PC-3 (cell line): ENCODE measurements at regions not wholly inside any gene's neighbourhood (a gene's known extent, or its start where the extent isn't known, plus 50 kb on each side); places are given as distances from the start of the nearest gene placed in this dataset.
A peak's percentile ranks its signal among the peaks of the same experiment; 100 is the strongest.

Source experiments
- ATAC-seq: fragments of 200-7000 bp; cut with Tn5 transposase; 2 replicates; pipeline ENCODE4 v1.9.1; 2020; ENCODE audit warnings: mild to moderate bottlenecking, moderate library complexity
- BruUV-seq: library from RNA; stranded (reverse); fragments of 400-500 nt; replicated peaks from 2 replicates; lab custom pipeline; 2021; lab: Mats Ljungman, UMichigan
- CTCF ChIA-PET: fragments of 300-600 bp; sonication (Branson Sonifier 250); formaldehyde crosslinking; loops from one replicate; lab custom pipeline; 2022; ENCODE audit warnings: antibody characterized with exemption; lab: Charles Lee
- POLR2A ChIA-PET: fragments of 300-600 bp; sonication (Branson Sonifier 250); formaldehyde crosslinking; loops from one replicate; lab custom pipeline; 2022; ENCODE audit warnings: antibody characterized with exemption; ENCODE audit not compliant: unreplicated experiment; lab: Charles Lee
- DNase-seq: peaks from one replicate; pipeline ENCODE4 v3.0.0-alpha.2; 2015
- H2AFZ ChIP-seq: fragments of 300-600 bp; sonication (generic); 2 replicates; pipeline ENCODE4 v1.6.0; 2016; ENCODE audit warnings: antibody characterized with exemption, low read length
- H3F3A ChIP-seq: fragments of 300-600 bp; sonication (generic); one replicate; pipeline ENCODE4 v1.6.0; 2017; ENCODE audit warnings: antibody characterized with exemption, low read length, control low read depth, mild to moderate bottlenecking; ENCODE audit not compliant: unreplicated experiment
- H3K27ac ChIP-seq: fragments of 300-600 bp; sonication (generic); 2 replicates; pipeline ENCODE4 v1.5.1; 2016; ENCODE audit warnings: mild to moderate bottlenecking, low read length
- H3K27me3 ChIP-seq: fragments of 300-600 bp; sonication (generic); 2 replicates; pipeline ENCODE4 v1.6.1; 2016; ENCODE audit warnings: low read length, mixed read lengths
- H3K36me3 ChIP-seq: fragments of 300-600 bp; sonication (generic); 2 replicates; pipeline ENCODE4 v1.6.1; 2016; ENCODE audit warnings: low read depth, mixed run types, low read length, mixed read lengths
- H3K4me1 ChIP-seq: fragments of 300-600 bp; sonication (generic); 2 replicates; pipeline ENCODE4 v1.5.1; 2016; ENCODE audit warnings: low read length; ENCODE audit not compliant: insufficient read depth
- H3K4me2 ChIP-seq: fragments of 300-600 bp; sonication (generic); 2 replicates; pipeline ENCODE4 v1.6.0; 2016; ENCODE audit warnings: low read length
- H3K4me3 ChIP-seq: fragments of 300-600 bp; sonication (generic); 2 replicates; pipeline ENCODE4 v1.5.1; 2016; ENCODE audit warnings: mild to moderate bottlenecking, low read length, mixed read lengths
- H3K79me2 ChIP-seq: fragments of 300-600 bp; sonication (generic); 2 replicates; pipeline ENCODE4 v1.6.1; 2017; ENCODE audit warnings: low read length, mixed read lengths
- H3K9ac ChIP-seq: fragments of 300-600 bp; sonication (generic); 2 replicates; pipeline ENCODE4 v1.6.0; 2016; ENCODE audit warnings: mild to moderate bottlenecking, low read length
- H3K9me2 ChIP-seq: fragments of 300-600 bp; sonication (generic); replicated peaks from 2 replicates; pipeline ENCODE4 v1.6.1; 2016; ENCODE audit warnings: mixed run types, low read length, mixed read lengths
- H3K9me3 ChIP-seq: fragments of 300-600 bp; sonication (generic); 2 replicates; pipeline ENCODE4 v1.6.1; 2016; ENCODE audit warnings: low read length, mixed read lengths
- H4K20me1 ChIP-seq: fragments of 300-600 bp; sonication (generic); 2 replicates; pipeline ENCODE4 v1.6.1; 2016; ENCODE audit warnings: low read length, mixed read lengths
- CTCF ChIP-seq: fragments of 300-600 bp; sonication (generic); conservative IDR thresholded peaks from 2 replicates; pipeline ENCODE4 v1.5.1; 2017; ENCODE audit warnings: antibody characterized with exemption, low read depth, mild to moderate bottlenecking, low read length
- EZH2 ChIP-seq: fragments of 300-600 bp; sonication (generic); IDR thresholded peaks from one replicate; pipeline ENCODE4 v1.6.1; 2017; ENCODE audit warnings: antibody characterized with exemption, mild to moderate bottlenecking, low read length; ENCODE audit not compliant: unreplicated experiment
- EZH2phosphoT487 ChIP-seq: fragments of 300-600 bp; sonication (generic); IDR thresholded peaks from 2 replicates; pipeline ENCODE4 v1.6.1; 2018; ENCODE audit warnings: mild to moderate bottlenecking, antibody characterized with exemption, low read length, borderline replicate concordance
- intact Hi-C: fragments of 100-400 bp; cut with micrococcal nuclease; formaldehyde crosslinking; loops from 2 replicates; pipeline ENCODE4 v1.9.0; 2023

- Histone ChIP-seq H3K9ac (peak overlapping the region; percentile 32; the same call in 1 of the 2 replicates), H3K9me2 (no peaks in the 10 kb centered on the region), H4K20me1 (no peaks in the 10 kb centered on the region), H3K4me3 (no peak overlapping the region), H3K27ac (peak overlapping the region; percentile 55), H2AFZ (peak overlapping the region; percentile 58), H3K36me3 (no peaks in the 10 kb centered on the region), H3K27me3 (no peaks in the 10 kb centered on the region), H3K4me2 (peak overlapping the region; percentile 39), H3K9me3 (no peaks in the 10 kb centered on the region), H3K4me1 (peaks cover 11% of the 10 kb centered on the region), H3K79me2 (no peaks in the 10 kb centered on the region), H3F3A (no peaks in the 10 kb centered on the region)
- intact Hi-C loops: no loop called here
- ATAC-seq (peak; percentile 95), DNase-seq (peak; percentile 62)
- ChIA-PET POLR2A (interaction anchor here (0.6 kb wide), 1 partner anchor 219 kb away, joined by 3 read pairs; no protein-coding TSS in a partner anchor), CTCF (interaction anchor here (1.3 kb wide), 1 partner anchor 13 kb away, joined by 5 read pairs; no protein-coding TSS in a partner anchor)
- BruUV-seq: no TSS peak
- no peak for TF ChIP-seq EZH2
- no peak for TF ChIP-seq CTCF
- no peak for TF ChIP-seq EZH2phosphoT487
These were observed 157.0 kb upstream of the RAI14 start for GRCh38 chr5:34499001-34499734.

GRCh38 chr5:34500236-34500847 lies 155.8 kb upstream of the RAI14 start:
- Histone ChIP-seq H3K27me3 (no peaks in the 10 kb centered on the region), H3K9ac (no peak overlapping the region), H4K20me1 (no peaks in the 10 kb centered on the region), H3K4me1 (peaks cover 11% of the 10 kb centered on the region), H3K4me3 (no peak overlapping the region), H3K79me2 (no peaks in the 10 kb centered on the region), H3K9me2 (no peaks in the 10 kb centered on the region), H3K36me3 (no peaks in the 10 kb centered on the region), H2AFZ (no peak overlapping the region), H3K4me2 (no peak overlapping the region), H3K27ac (no peak overlapping the region), H3F3A (no peaks in the 10 kb centered on the region), H3K9me3 (no peaks in the 10 kb centered on the region)
- ChIA-PET POLR2A (interaction anchor here (0.7 kb wide), 1 partner anchor 85 kb away, joined by 4 read pairs; no protein-coding TSS in a partner anchor), CTCF (no interaction called here)
- intact Hi-C loops: no loop called here
- ATAC-seq (no peak), DNase-seq (no peak)
- no TSS peak for BruUV-seq
- no peak for TF ChIP-seq EZH2phosphoT487
- TF ChIP-seq CTCF: no peak
- no peak for TF ChIP-seq EZH2

- no peak for TF ChIP-seq CTCF
- no peak for TF ChIP-seq EZH2phosphoT487
- TF ChIP-seq EZH2: no peak
- H2AFZ ChIP-seq: no peak overlapping the region
- H3K4me2 ChIP-seq: no peak overlapping the region
- no peak overlapping the region for H3K9ac ChIP-seq
- BruUV-seq: no TSS peak
- ChIA-PET POLR2A (no interaction called here), CTCF (no interaction called here)
- no peaks in the 10 kb centered on the region for H3F3A ChIP-seq
- H3K36me3 ChIP-seq: no peaks in the 10 kb centered on the region
- H3K9me3 ChIP-seq: no peaks in the 10 kb centered on the region
- H3K27me3 ChIP-seq: no peaks in the 10 kb centered on the region
- H4K20me1 ChIP-seq: no peaks in the 10 kb centered on the region
- no peak overlapping the region for H3K4me3 ChIP-seq
- no peak for DNase-seq
- H3K79me2 ChIP-seq: no peaks in the 10 kb centered on the region
- no peaks in the 10 kb centered on the region for H3K9me2 ChIP-seq
- peaks cover 11% of the 10 kb centered on the region for H3K4me1 ChIP-seq
- no peak overlapping the region for H3K27ac ChIP-seq
- intact Hi-C loops: no loop called here
- no peak for ATAC-seq
These were observed 155.1 kb upstream of the RAI14 start for GRCh38 chr5:34501016-34501415.
